Caco-2 (cell line): ENCODE measurements at regions not wholly inside any gene's neighbourhood (a gene's known extent, or its start where the extent isn't known, plus 50 kb on each side); places are given as distances from the start of the nearest gene placed in this dataset.

ENCODE experiments used
- BruUV-seq: library from RNA; stranded (reverse); fragments of 400-500 nt; replicated peaks from 2 replicates; lab custom pipeline; 2021; lab: Mats Ljungman, UMichigan
- CTCF ChIA-PET: fragments of 300-600 bp; sonication (Branson Sonifier 250); formaldehyde crosslinking; loops from one replicate; lab custom pipeline; 2022; ENCODE audit warnings: antibody characterized with exemption; lab: Charles Lee
- POLR2A ChIA-PET: fragments of 300-600 bp; sonication (Branson Sonifier 250); formaldehyde crosslinking; loops from one replicate; lab custom pipeline; 2022; ENCODE audit warnings: antibody characterized with exemption; lab: Charles Lee
- DNase-seq, 2 experiments: peaks; one replicate each; pipeline versions ENCODE4 v3.0.0 to v3.0.0-alpha.2; 2020 to 2022
- H3K27me3 ChIP-seq: replicated peaks from 2 replicates; pipeline ENCODE4 v1.6.0; 2011; ENCODE audit warnings: low read length; ENCODE audit not compliant: control insufficient read depth, insufficient read depth
- H3K36me3 ChIP-seq: 2 replicates; pipeline ENCODE4 v1.5.1; 2011; ENCODE audit warnings: low read length; ENCODE audit not compliant: control insufficient read depth, insufficient read depth
- H3K4me1 ChIP-seq: fragments of 250-450 bp; sonication (Bioruptor Pico); 2 replicates; pipeline ENCODE4 v1.5.1; 2020; ENCODE audit warnings: mild to moderate bottlenecking
- H3K4me3 ChIP-seq: 2 replicates; pipeline ENCODE4 v1.5.1; 2011; ENCODE audit warnings: low read depth, mild to moderate bottlenecking, control low read depth, low read length
- H3K9me3 ChIP-seq: fragments of 250-450 bp; sonication (Bioruptor Pico); 2 replicates; pipeline ENCODE4 v1.5.1; 2020; ENCODE audit warnings: mild to moderate bottlenecking, moderate library complexity
- H3K27ac Mint-ChIP-seq: one replicate; pipeline ENCODE4 v1.8.0; 2022; ENCODE audit warnings: mixed read lengths; ENCODE audit not compliant: unreplicated experiment
- H3K27me3 Mint-ChIP-seq: one replicate; pipeline ENCODE4 v1.8.0; 2022; ENCODE audit warnings: mixed read lengths; ENCODE audit not compliant: insufficient read depth, unreplicated experiment
- H3K36me3 Mint-ChIP-seq: one replicate; pipeline ENCODE4 v1.8.0; 2022; ENCODE audit warnings: mild to moderate bottlenecking, mixed read lengths; ENCODE audit not compliant: insufficient read depth, unreplicated experiment
- H3K4me1 Mint-ChIP-seq: one replicate; pipeline ENCODE4 v1.8.0; 2022; ENCODE audit warnings: low read depth, mixed read lengths; ENCODE audit not compliant: unreplicated experiment
- H3K4me3 Mint-ChIP-seq: one replicate; pipeline ENCODE4 v1.8.0; 2022; ENCODE audit warnings: mild to moderate bottlenecking, moderate library complexity, mixed read lengths; ENCODE audit not compliant: unreplicated experiment
- H3K9me3 Mint-ChIP-seq: one replicate; pipeline ENCODE4 v1.8.0; 2022; ENCODE audit warnings: mixed read lengths; ENCODE audit not compliant: unreplicated experiment
- CTCF ChIP-seq, 2 experiments: fragments of 200-600 bp in 1 of 2; IDR thresholded peaks; 1 replicate in 1 of 2; 2 replicates in 1 of 2; pipeline versions ENCODE4 v1.5.1 to v1.8.0; 2011 to 2022; ENCODE audit warnings: antibody characterized with exemption in 1 of 2, control low read depth in 1 of 2, inconsistent platforms in 1 of 2, low read depth in 1 of 2, low read length in 1 of 2, mild to moderate bottlenecking in 1 of 2, moderate library complexity in 1 of 2; ENCODE audit not compliant: insufficient read depth in 1 of 2, severe bottlenecking in 1 of 2, unreplicated experiment in 1 of 2
- intact Hi-C: fragments of 100-400 bp; cut with micrococcal nuclease; formaldehyde crosslinking; loops from one replicate; pipeline ENCODE4 v1.10.0; 2022; ENCODE audit not compliant: unreplicated experiment

GRCh38 chr14:65237941-65238340 is 135.6 kb upstream of the MAX start:
- intact Hi-C loops = no loop called here
- peaks cover 58% of the 10 kb centered on the region for H3K4me1 Mint-ChIP-seq
- POLR2A ChIA-PET = no interaction called here
- H3K36me3 Mint-ChIP-seq = peaks cover 29% of the 10 kb centered on the region
- TF ChIP-seq CTCF (IDR thresholded peaks at IDR 0.05; ENCODE audit: insufficient read depth in 1 of 2, low read depth in 1 of 2, low read length in 1 of 2, severe bottlenecking in 1 of 2, unreplicated experiment in 1 of 2) = no peak
- no peaks in the 10 kb centered on the region for H3K27me3 Mint-ChIP-seq
- H3K4me3 ChIP-seq = no peak overlapping the region
- no peaks in the 10 kb centered on the region for H3K27me3 ChIP-seq
- H3K9me3 ChIP-seq = peaks cover 9% of the 10 kb centered on the region; the same call in 1 of the 2 replicates
- peak overlapping the region; percentile 43 for H3K4me3 Mint-ChIP-seq
- peaks cover 60% of the 10 kb centered on the region for H3K4me1 ChIP-seq
- CTCF ChIA-PET = interaction anchor here (1.9 kb wide), 1 partner anchor 11 kb away, joined by 7 read pairs; no protein-coding TSS in a partner anchor
- H3K36me3 ChIP-seq = 0 out of 2 replicates have a peak, but pooled peaks cover 1% of the 10 kb centered on the region
- peak; percentile 18 to 66 for DNase-seq
- H3K9me3 Mint-ChIP-seq = peaks cover 26% of the 10 kb centered on the region
- H3K27ac Mint-ChIP-seq = peak overlapping the region; percentile 83
- no TSS peak for BruUV-seq

GRCh38 chr14:65238456-65238855 is 136.1 kb upstream of the MAX start:
- Mint-ChIP-seq H3K9me3 (peaks cover 21% of the 10 kb centered on the region), H3K36me3 (peaks cover 25% of the 10 kb centered on the region), H3K27ac (peak overlapping the region; percentile 83), H3K27me3 (no peaks in the 10 kb centered on the region), H3K4me3 (peak overlapping the region; percentile 43), H3K4me1 (peaks cover 53% of the 10 kb centered on the region)
- Histone ChIP-seq H3K9me3 (peaks cover 9% of the 10 kb centered on the region; the same call in 1 of the 2 replicates), H3K27me3 (no peaks in the 10 kb centered on the region), H3K36me3 (0 out of 2 replicates have a peak, but pooled peaks cover 1% of the 10 kb centered on the region), H3K4me1 (peaks cover 66% of the 10 kb centered on the region), H3K4me3 (no peak overlapping the region)
- no peak for TF ChIP-seq CTCF (IDR thresholded peaks at IDR 0.05; ENCODE audit: insufficient read depth in 1 of 2, low read depth in 1 of 2, low read length in 1 of 2, severe bottlenecking in 1 of 2, unreplicated experiment in 1 of 2)
- intact Hi-C loops = no loop called here
- ChIA-PET POLR2A (interaction anchor here (1.6 to 1.7 kb wide), 2 partner anchors 11 to 17 kb away, joined by 3 to 8 read pairs; no protein-coding TSS in a partner anchor), CTCF (interaction anchor here (0.7 to 1.8 kb wide), 2 partner anchors 17 to 75 kb away, joined by 3 to 12 read pairs; no protein-coding TSS in a partner anchor)
- BruUV-seq = no TSS peak
- peak; percentile 51 to 65 for DNase-seq

GRCh38 chr14:65239143-65239937 is 137.0 kb upstream of the MAX start:
- H3K9me3 Mint-ChIP-seq = peaks cover 12% of the 10 kb centered on the region
- DNase-seq = peak; percentile 66 to 89
- Histone ChIP-seq H3K9me3 (peaks cover 9% of the 10 kb centered on the region; the same call in 1 of the 2 replicates), H3K27me3 (no peaks in the 10 kb centered on the region), H3K4me3 (no peak overlapping the region), H3K36me3 (0 out of 2 replicates have a peak, but pooled peaks cover 1% of the 10 kb centered on the region), H3K4me1 (peaks cover 74% of the 10 kb centered on the region)
- peaks cover 18% of the 10 kb centered on the region for H3K36me3 Mint-ChIP-seq
- peak overlapping the region; percentile 83 for H3K27ac Mint-ChIP-seq
- no peak for TF ChIP-seq CTCF (IDR thresholded peaks at IDR 0.05; ENCODE audit: insufficient read depth in 1 of 2, low read depth in 1 of 2, low read length in 1 of 2, severe bottlenecking in 1 of 2, unreplicated experiment in 1 of 2)
- BruUV-seq = no TSS peak
- CTCF ChIA-PET = interaction anchor here (0.7 to 1.8 kb wide), 4 partner anchors 12 to 172 kb away, joined by 3 to 12 read pairs (median 5); no protein-coding TSS in a partner anchor
- POLR2A ChIA-PET = interaction anchor here (0.5 to 1.7 kb wide), 4 partner anchors 9 to 172 kb away, joined by 3 to 8 read pairs (median 4); no protein-coding TSS in a partner anchor
- H3K4me1 Mint-ChIP-seq = peaks cover 52% of the 10 kb centered on the region
- intact Hi-C loops = loop anchor here (1.0 kb wide), 1 partner anchor 16 kb away; no protein-coding TSS in a partner anchor
- H3K4me3 Mint-ChIP-seq = peak overlapping the region; percentile 31
- no peaks in the 10 kb centered on the region for H3K27me3 Mint-ChIP-seq
